WERI-Rb-1 (cell line): ENCODE measurements at regions not wholly inside any gene's neighbourhood (a gene's known extent, or its start where the extent isn't known, plus 50 kb on each side); places are given as distances from the start of the nearest gene placed in this dataset.

Experiments used
- DNase-seq: peaks from one replicate; pipeline ENCODE4 v3.0.0-alpha.2; 2020
- H3K27ac ChIP-seq: fragments of 250-450 bp; sonication (Bioruptor Pico); 2 replicates; pipeline ENCODE4 v1.5.1; 2020; ENCODE audit warnings: mild to moderate bottlenecking, moderate library complexity
- H3K27me3 ChIP-seq: fragments of 250-450 bp; sonication (Bioruptor Pico); 2 replicates; pipeline ENCODE4 v1.5.1; 2021; ENCODE audit warnings: mild to moderate bottlenecking, low read depth, moderate library complexity; ENCODE audit not compliant: insufficient read depth, severe bottlenecking
- H3K36me3 ChIP-seq: fragments of 250-450 bp; sonication (Bioruptor Pico); 2 replicates; pipeline ENCODE4 v1.5.1; 2020; ENCODE audit warnings: mild to moderate bottlenecking, moderate library complexity
- H3K4me3 ChIP-seq: 2 replicates; pipeline ENCODE4 v1.5.1; 2011; ENCODE audit warnings: low read depth, mild to moderate bottlenecking, control low read depth, low read length
- H3K9me3 ChIP-seq: fragments of 250-450 bp; sonication (Bioruptor Pico); 2 replicates; pipeline ENCODE4 v1.5.1; 2021; ENCODE audit warnings: mild to moderate bottlenecking, moderate library complexity; ENCODE audit not compliant: severe bottlenecking
- TF ChIP-seq, protein P1 (sequence below): IDR thresholded peaks from 2 replicates; pipeline ENCODE4 v1.5.1; 2011; ENCODE audit warnings: low read depth, mild to moderate bottlenecking, control low read depth, inconsistent platforms, low read length

DNA sequence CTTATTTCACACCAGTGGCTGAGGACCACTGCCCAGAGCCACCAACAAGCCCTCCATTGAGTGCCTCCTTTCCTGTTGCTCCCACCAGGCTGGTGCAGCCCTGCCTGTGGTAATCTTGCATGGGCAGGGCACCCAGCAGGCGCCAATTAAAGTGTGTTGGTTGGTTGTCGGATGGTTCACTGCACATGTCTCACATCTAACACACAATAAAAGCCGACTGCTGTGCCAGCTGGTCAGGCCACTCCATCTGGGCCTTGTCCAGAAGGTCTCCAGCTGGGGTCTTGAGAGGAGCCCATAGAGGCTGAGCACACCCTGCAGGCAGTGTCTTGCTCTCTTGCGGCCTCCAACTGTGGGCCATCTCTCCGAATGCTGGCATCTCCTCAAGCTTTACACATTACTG is 494.8 kb upstream of the KLHL29 start:
- no peaks in the 10 kb centered on the region for H3K9me3 ChIP-seq
- no peaks in the 10 kb centered on the region for H3K27me3 ChIP-seq
- DNase-seq = peak; percentile 21
- no peak overlapping the region for H3K4me3 ChIP-seq
- no peak overlapping the region for H3K27ac ChIP-seq
- TF ChIP-seq, protein P1, sequence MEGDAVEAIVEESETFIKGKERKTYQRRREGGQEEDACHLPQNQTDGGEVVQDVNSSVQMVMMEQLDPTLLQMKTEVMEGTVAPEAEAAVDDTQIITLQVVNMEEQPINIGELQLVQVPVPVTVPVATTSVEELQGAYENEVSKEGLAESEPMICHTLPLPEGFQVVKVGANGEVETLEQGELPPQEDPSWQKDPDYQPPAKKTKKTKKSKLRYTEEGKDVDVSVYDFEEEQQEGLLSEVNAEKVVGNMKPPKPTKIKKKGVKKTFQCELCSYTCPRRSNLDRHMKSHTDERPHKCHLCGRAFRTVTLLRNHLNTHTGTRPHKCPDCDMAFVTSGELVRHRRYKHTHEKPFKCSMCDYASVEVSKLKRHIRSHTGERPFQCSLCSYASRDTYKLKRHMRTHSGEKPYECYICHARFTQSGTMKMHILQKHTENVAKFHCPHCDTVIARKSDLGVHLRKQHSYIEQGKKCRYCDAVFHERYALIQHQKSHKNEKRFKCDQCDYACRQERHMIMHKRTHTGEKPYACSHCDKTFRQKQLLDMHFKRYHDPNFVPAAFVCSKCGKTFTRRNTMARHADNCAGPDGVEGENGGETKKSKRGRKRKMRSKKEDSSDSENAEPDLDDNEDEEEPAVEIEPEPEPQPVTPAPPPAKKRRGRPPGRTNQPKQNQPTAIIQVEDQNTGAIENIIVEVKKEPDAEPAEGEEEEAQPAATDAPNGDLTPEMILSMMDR = peak; percentile 37
- H3K36me3 ChIP-seq = no peaks in the 10 kb centered on the region

DNA sequence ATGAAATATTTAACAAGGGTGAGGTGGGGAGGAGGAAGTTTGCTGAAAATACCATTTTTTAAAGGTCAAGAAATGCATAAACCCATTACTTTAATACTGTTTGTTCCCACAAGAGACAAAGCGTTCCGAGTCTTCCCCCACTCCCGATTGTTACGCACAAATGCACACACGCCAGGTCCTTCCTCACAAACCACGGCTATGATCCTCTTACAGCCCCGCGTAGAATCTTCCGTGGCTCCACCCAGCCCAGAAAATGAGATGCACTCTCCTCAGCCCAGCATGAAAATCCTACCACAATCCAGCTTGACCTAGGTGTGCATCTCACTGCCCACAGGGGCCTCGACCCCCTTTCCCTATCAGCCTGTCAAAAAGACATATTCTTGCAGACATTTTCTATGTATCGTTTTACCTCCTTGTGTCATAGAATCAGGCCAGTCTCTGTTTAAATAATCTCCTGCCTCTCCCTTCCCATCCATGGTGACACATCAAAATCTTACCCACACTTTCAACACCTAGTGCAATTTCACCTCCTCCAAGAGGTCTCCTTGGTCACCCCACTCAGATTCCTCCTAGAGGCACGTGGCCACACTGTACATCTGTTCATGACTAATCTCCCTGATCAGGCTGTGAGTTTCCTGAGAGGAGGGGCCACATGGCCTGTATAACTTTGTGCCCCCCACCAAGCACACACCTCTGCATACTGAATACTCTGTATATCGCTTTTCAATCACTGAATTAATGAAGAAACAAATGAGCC is 491.0 kb upstream of the KLHL29 start:
- Histone ChIP-seq H3K9me3 (no peaks in the 10 kb centered on the region), H3K4me3 (peak overlapping the region; percentile 3), H3K36me3 (no peaks in the 10 kb centered on the region), H3K27me3 (no peaks in the 10 kb centered on the region), H3K27ac (peak overlapping the region; percentile 68)
- peak; percentile 82 for DNase-seq
- TF ChIP-seq, protein P1 = no peak

DNA sequence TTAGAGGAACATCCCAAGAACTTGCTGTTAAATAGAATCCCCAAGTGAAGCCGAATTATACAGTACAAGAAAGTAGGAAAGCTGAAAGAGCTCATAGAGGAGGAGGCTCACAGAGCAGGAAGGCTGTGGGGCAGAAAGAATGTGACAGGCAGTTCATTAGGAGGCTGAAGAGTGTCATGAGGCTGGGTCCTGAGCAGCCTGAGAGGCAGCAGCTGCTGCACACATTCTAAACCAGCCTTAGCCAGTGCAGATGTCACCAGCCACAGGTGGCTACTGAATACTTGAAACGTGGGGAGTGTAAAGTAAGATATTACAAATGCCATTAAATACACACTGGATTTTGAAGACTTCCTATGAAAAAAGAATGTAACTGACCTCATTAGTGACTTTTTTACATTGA is 490.2 kb upstream of the KLHL29 start:
- Histone ChIP-seq H3K4me3 (no peak overlapping the region), H3K9me3 (no peaks in the 10 kb centered on the region), H3K27ac (peak overlapping the region; percentile 68), H3K36me3 (no peaks in the 10 kb centered on the region), H3K27me3 (no peaks in the 10 kb centered on the region)
- TF ChIP-seq, protein P1 = no peak
- peak; percentile 78 for DNase-seq

DNA sequence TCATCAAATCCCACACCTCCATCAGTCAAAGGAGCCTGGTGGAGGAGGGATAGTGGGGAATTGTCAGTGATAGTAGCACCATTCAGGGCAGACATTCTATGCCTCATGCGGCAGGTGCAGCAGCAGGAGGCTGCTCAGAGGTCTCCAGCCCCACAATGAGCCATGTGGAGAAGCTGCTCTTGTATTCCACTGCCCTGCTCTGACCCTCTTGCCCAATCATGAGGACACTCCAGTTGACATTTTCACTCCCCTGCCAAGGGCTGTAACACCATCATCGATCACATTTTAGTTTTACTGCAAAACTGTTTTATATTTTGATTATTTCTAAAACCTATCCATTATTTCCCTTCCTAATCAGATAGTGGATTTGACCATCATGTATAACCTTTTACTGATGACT is 487.6 kb upstream of the KLHL29 start:
- H3K27ac ChIP-seq = no peak overlapping the region
- no peaks in the 10 kb centered on the region for H3K36me3 ChIP-seq
- no peak overlapping the region for H3K4me3 ChIP-seq
- TF ChIP-seq, protein P1 = no peak
- no peaks in the 10 kb centered on the region for H3K27me3 ChIP-seq
- no peak for DNase-seq
- no peaks in the 10 kb centered on the region for H3K9me3 ChIP-seq

DNA sequence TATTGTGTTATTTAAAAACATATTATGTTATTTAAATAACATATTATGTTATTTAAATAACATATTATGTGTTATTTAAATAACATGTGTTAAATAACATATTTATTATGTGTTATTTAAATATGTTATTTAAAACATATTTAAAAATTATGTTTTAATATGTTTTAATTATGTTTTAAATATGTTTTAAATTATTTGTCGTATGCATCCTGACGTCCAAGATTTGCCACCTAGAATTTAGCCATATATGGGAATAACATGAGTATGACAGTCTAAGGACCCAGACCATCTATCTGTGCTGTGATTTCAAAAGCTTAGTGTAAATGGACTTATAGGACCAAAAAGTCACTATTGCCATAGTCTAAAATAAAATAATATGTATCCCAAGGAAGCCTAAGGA is 484.3 kb upstream of the KLHL29 start:
- H3K36me3 ChIP-seq = no peaks in the 10 kb centered on the region
- TF ChIP-seq, protein P1 = no peak

More for the DNA sequence above, 484.3 kb upstream of the KLHL29 start:
- no peak overlapping the region for H3K4me3 ChIP-seq
- DNase-seq = no peak
- H3K9me3 ChIP-seq = no peaks in the 10 kb centered on the region
- H3K27ac ChIP-seq = no peak overlapping the region
- no peaks in the 10 kb centered on the region for H3K27me3 ChIP-seq
